ENCODE measurements at regions not wholly inside any gene's neighbourhood (a gene's known extent, or its start where the extent isn't known, plus 50 kb on each side); places are given as distances from the start of the nearest gene placed in this dataset.

- TF ChIP-seq CTCF (IDR thresholded peaks at IDR 0.05; ENCODE audit: extremely low read depth in 1 of 2, insufficient read depth in 1 of 2, low read depth in 1 of 2, low read length in 2 of 2) (no peak), POLR2AphosphoS5 (IDR thresholded peaks at IDR 0.05; ENCODE audit: insufficient read depth, low read depth, low read length) (no peak), POLR2A (IDR thresholded peaks at IDR 0.05; ENCODE audit: low read depth, low read length) (no peak), EZH2 (IDR thresholded peaks at IDR 0.05; ENCODE audit: borderline replicate concordance, low read depth, low read length, severe bottlenecking) (no peak), FOS (IDR thresholded peaks at IDR 0.05; ENCODE audit: borderline replicate concordance, insufficient read depth, low read length) (no peak), GATA2 (IDR thresholded peaks at IDR 0.05; ENCODE audit: insufficient read depth, insufficient read length, low read depth, low read length) (no peak)
- TF ChIP-seq, protein P1, sequence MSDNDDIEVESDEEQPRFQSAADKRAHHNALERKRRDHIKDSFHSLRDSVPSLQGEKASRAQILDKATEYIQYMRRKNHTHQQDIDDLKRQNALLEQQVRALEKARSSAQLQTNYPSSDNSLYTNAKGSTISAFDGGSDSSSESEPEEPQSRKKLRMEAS (IDR thresholded peaks at IDR 0.05; ENCODE audit: insufficient read depth, insufficient read length) = no peak
These were observed 219.0 kb upstream of the ZBED5 start for GRCh38 chr11:11076879-11077278.
